Stimulated activated CD8-positive, alpha-beta memory T cell treated with anti-CD3 and anti-CD28 coated beads, Interleukin-2, amount 100 ng/mL, for 1 hour (primary cell): ENCODE measurements at regions not wholly inside any gene's neighbourhood (a gene's known extent, or its start where the extent isn't known, plus 50 kb on each side); places are given as distances from the start of the nearest gene placed in this dataset.

ENCODE experiments used
- DNase-seq, 2 donors: peaks; one replicate each; pipeline ENCODE4 v3.0.0-alpha.2; 2020; ENCODE audit warnings: low read depth in 2 of 2

GRCh38 chr18:41621177-41621576 lies 333.9 kb upstream of the PIK3C3 start:
- no peak for DNase-seq

GRCh38 chr18:41618147-41618546 lies 336.9 kb upstream of the PIK3C3 start:
- no peak for DNase-seq

GRCh38 chr18:41617647-41618046 lies 337.4 kb upstream of the PIK3C3 start:
- no peak for DNase-seq

DNA sequence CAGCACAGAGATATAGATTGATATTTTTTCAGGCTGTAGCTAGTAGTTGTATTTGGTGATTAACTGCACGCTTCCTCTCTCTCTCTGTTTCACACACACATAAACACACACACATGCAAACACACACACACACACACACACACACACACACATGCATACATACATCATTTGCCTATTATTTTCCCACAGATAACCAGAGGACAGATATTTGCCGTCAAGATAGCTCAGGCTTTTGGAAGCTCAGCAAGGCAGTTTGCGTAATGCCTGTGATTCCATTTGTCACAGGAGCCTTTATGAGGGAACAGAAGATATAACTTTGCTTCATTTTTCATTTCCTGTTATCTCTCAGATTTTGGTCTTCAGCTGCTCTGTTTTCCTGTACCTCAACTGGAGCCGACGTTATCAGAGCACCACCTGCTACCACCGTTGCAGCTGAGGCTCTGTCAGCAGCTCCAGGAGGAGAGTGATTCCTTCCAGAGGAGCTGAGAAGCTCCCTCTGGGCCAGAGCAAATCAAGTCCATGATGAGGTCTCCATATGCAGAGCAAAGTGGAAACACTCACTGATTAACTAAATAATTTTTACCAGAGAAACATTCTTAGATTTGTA lies 341.9 kb upstream of the PIK3C3 start:
- no peak for DNase-seq

DNA sequence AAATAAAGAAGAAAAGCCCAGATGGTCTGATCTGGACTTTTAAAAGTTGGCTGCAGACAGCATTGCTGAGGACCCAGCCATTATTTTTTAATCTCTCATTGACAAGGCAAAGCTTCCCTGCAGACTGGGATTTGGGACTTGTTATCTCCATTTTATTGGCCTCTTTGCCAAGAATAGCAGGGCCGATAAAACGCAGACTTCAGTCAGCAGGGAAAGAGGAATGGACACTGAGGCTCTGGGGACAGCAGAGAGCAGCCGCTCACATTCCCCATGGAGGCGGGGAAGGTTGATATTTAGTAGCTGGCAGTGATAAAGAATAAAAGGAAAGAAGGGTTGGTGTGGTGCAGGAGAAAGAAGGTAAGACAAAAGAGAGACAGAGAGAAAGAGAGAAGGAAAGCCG lies 350.1 kb upstream of the PIK3C3 start:
- no peak for DNase-seq

- DNase-seq = no peak
These were observed 353.0 kb upstream of the PIK3C3 start for GRCh38 chr18:41602034-41602433.

DNA sequence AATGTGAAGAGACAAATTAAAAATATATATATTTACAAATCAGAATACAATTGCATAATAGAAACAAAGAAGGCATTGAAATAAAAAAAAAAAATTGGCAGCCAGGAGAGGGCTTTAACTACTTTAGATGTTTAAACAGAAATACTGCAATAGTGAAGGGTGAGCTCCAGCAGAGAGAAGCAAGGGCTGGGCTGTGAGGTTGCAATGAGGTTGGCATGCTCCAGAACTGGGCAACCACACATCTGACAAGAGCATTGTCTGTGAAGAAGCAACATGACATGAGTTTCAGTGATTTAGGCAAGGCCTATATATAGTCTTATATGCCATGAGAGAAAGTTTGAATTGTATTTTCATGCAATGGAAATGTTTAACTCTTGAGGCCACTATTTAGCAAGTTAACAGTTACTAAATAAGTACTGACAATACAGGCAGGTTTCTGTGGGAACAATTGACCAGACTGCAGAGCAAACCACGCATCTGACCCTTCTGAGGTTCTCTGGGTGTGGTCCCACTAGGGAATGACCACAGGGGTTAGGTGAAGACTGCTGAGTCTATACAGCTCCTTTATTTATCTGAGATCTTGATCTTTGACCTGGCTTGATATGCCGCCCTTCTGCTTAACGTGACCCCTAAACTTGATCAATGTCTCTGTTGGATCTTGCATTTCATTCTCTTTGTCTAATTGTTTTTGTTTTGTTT lies 354.2 kb upstream of the PIK3C3 start:
- DNase-seq = no peak

GRCh38 chr18:41599466-41599865 lies 355.6 kb upstream of the PIK3C3 start:
- no peak for DNase-seq

GRCh38 chr18:41594582-41594981 lies 360.5 kb upstream of the PIK3C3 start:
- DNase-seq = no peak

DNA sequence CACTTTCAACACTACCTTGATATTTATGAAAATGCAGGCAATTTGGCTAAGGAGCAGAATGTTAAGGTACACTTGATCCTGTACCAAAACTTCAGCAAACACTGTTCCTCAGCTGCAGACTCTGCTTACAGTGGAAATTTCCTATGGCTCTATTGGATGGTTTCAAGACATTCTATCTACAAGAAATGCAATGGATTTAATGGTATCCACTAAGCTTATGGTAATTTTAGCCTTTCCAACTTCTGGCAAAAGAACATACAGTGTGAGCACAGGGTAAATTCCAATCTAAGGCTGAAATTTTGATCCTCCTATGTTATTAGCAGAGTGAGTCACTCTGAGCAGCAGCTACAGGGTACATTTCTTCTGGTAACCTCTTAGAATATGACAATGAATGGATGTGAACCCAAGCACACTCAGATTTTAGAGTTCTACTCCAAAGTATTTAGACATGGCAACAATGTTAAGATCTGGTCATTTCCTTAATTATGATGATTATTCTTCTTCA lies 361.8 kb upstream of the PIK3C3 start:
- DNase-seq = no peak

- DNase-seq = no peak
These were observed 367.1 kb upstream of the PIK3C3 start for GRCh38 chr18:41587976-41588375.

GRCh38 chr18:41585512-41585911 lies 369.5 kb upstream of the PIK3C3 start:
- DNase-seq = no peak

DNA sequence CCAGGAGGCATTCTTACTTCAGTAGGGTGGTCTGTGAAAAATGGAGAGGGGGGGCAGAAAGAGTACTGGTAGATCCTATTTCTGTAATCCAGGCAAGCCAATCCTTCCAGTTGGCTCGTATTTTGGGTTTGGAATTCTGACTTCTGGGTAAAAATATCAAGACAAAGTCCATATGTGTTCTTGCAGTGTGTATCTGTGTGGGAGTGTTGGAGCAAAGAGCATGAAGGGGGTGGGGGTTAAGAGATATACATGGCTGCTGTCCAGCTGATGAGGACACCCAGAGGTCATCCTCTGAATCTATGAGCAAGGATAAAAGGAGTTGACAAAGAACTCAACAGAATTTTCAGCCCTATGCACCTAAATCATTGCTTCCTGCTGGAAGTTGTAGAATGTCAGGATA lies 375.8 kb upstream of the PIK3C3 start:
- DNase-seq = no peak

GRCh38 chr18:41577529-41577928 lies 377.5 kb upstream of the PIK3C3 start:
- no peak for DNase-seq

GRCh38 chr18:41576643-41577042 lies 378.4 kb upstream of the PIK3C3 start:
- no peak for DNase-seq

DNA sequence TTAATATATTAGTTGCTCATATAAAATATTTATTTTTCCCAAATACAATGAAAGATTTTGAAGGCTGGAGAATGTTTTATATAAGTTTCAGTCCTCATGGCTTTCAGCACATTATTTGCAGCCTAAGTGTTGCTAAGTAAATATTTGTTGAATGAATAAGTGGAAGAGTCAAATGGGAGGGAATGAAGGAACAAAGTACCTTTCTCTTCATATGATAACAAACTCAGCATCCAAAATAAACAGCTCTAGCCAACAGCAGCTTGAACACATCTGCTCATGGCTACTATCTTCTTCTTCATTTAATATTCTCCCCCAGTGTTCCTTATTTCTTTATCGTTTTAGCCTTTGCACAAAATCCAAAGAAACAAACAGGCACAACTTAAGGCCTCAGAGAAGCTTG lies 385.2 kb upstream of the PIK3C3 start:
- no peak for DNase-seq

- no peak for DNase-seq
These were observed 393.1 kb upstream of the PIK3C3 start for GRCh38 chr18:41561961-41562360.

DNA sequence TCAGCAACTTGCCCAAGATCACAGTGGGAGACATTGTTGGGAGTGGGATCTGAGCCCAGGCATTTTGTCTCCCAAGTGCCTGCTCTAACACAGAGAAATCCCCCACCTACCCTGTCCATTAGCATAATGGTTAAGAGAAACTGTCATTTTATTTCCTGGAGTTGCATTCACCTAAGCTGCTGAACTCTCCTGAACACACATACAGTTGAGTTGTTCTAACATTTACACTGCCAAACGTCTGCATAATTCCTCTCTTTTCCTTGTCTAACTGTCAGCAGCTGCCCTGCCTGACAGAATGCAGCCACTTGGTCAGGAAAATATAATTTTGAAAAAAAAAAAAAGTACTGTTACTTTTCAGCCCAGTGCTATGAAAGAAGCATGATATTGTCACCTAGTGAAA lies 396.3 kb upstream of the PIK3C3 start:
- no peak for DNase-seq

GRCh38 chr18:41553716-41554115 lies 401.3 kb upstream of the PIK3C3 start:
- DNase-seq = no peak

- DNase-seq = no peak
These were observed 406.3 kb upstream of the PIK3C3 start for GRCh38 chr18:41548521-41549260.

GRCh38 chr18:41545091-41545888 lies 409.7 kb upstream of the PIK3C3 start:
- DNase-seq = no peak

GRCh38 chr18:41543815-41544214 lies 411.2 kb upstream of the PIK3C3 start:
- DNase-seq = no peak
